Trophoblast cell (in vitro differentiated cells and primary cell): ENCODE measurements at regions not wholly inside any gene's neighbourhood (a gene's known extent, or its start where the extent isn't known, plus 50 kb on each side); places are given as distances from the start of the nearest gene placed in this dataset.

Experiments used
- DNase-seq, 2 donors: peaks; one replicate each; pipeline ENCODE4 v3.0.0-alpha.2; 2016
- H2AFZ ChIP-seq: 2 replicates; pipeline ENCODE4 v1.6.1; 2013; ENCODE audit warnings: low read length, moderate library complexity, mild to moderate bottlenecking; ENCODE audit not compliant: insufficient read depth, poor library complexity
- H2AK5ac ChIP-seq: 2 replicates; pipeline ENCODE4 v1.6.1; 2013; ENCODE audit warnings: mild to moderate bottlenecking, low read length
- H2BK120ac ChIP-seq: 2 replicates; pipeline ENCODE4 v1.6.1; 2013; ENCODE audit warnings: low read length, mild to moderate bottlenecking, moderate library complexity; ENCODE audit not compliant: insufficient read depth, poor library complexity
- H2BK12ac ChIP-seq: 2 replicates; pipeline ENCODE4 v1.6.1; 2013; ENCODE audit warnings: mild to moderate bottlenecking, low read length, moderate library complexity
- H2BK5ac ChIP-seq: 2 replicates; pipeline ENCODE4 v1.6.1; 2013; ENCODE audit warnings: low read length, low read depth, moderate library complexity, mild to moderate bottlenecking; ENCODE audit not compliant: poor library complexity
- H3K14ac ChIP-seq: 2 replicates; pipeline ENCODE4 v1.6.1; 2013; ENCODE audit warnings: mild to moderate bottlenecking, low read length
- H3K18ac ChIP-seq: 2 replicates; pipeline ENCODE4 v1.6.1; 2013; ENCODE audit warnings: mild to moderate bottlenecking, low read length
- H3K23ac ChIP-seq: 2 replicates; pipeline ENCODE4 v1.6.1; 2013; ENCODE audit warnings: low read length
- H3K27ac ChIP-seq: 2 replicates; pipeline ENCODE4 v1.5.1; 2013; ENCODE audit warnings: low read depth, mild to moderate bottlenecking, inconsistent platforms, low read length, moderate library complexity
- H3K27me3 ChIP-seq: 2 replicates; pipeline ENCODE4 v1.6.1; 2013; ENCODE audit warnings: inconsistent platforms, mild to moderate bottlenecking, low read length, moderate library complexity; ENCODE audit not compliant: insufficient read depth
- H3K36me3 ChIP-seq, 2 experiments: 1 replicate in 1 of 2; 2 replicates in 1 of 2; pipeline ENCODE4 v1.6.1; 2013; ENCODE audit warnings: low read length in 2 of 2, mild to moderate bottlenecking in 2 of 2, moderate library complexity in 1 of 2; ENCODE audit not compliant: insufficient read depth in 2 of 2, control insufficient read depth in 1 of 2
- H3K4ac ChIP-seq: 2 replicates; pipeline ENCODE4 v1.6.1; 2013; ENCODE audit warnings: low read depth, mild to moderate bottlenecking, low read length, moderate library complexity
- H3K4me1 ChIP-seq, 2 experiments: 1 replicate in 1 of 2; 2 replicates in 1 of 2; pipeline ENCODE4 v1.6.1; 2013; ENCODE audit warnings: low read length in 2 of 2, mild to moderate bottlenecking in 2 of 2, moderate library complexity in 1 of 2; ENCODE audit not compliant: insufficient read depth in 2 of 2, control insufficient read depth in 1 of 2
- H3K4me2 ChIP-seq: 2 replicates; pipeline ENCODE4 v1.6.1; 2013; ENCODE audit warnings: inconsistent platforms, mild to moderate bottlenecking, low read length, moderate library complexity
- H3K4me3 ChIP-seq: 2 replicates; pipeline ENCODE4 v1.5.1; 2013; ENCODE audit warnings: mild to moderate bottlenecking, low read depth, low read length, inconsistent platforms
- H3K79me1 ChIP-seq: one replicate; pipeline ENCODE4 v1.6.1; 2013; ENCODE audit warnings: low read length
- H3K79me2 ChIP-seq: 2 replicates; pipeline ENCODE4 v1.6.1; 2013; ENCODE audit warnings: low read length, mild to moderate bottlenecking; ENCODE audit not compliant: control insufficient read depth, insufficient read depth, poor library complexity
- H3K9ac ChIP-seq: 2 replicates; pipeline ENCODE4 v1.6.1; 2013; ENCODE audit warnings: mild to moderate bottlenecking, low read length
- H3K9me3 ChIP-seq: 2 replicates; pipeline ENCODE4 v1.6.1; 2013; ENCODE audit warnings: low read depth, mild to moderate bottlenecking, control low read depth, inconsistent platforms, low read length; ENCODE audit not compliant: insufficient read depth
- H4K12ac ChIP-seq: 2 replicates; pipeline ENCODE4 v1.6.1; 2013; ENCODE audit warnings: low read depth, mild to moderate bottlenecking, low read length, moderate library complexity
- H4K8ac ChIP-seq: 2 replicates; pipeline ENCODE4 v1.6.1; 2013; ENCODE audit warnings: low read depth, mild to moderate bottlenecking, low read length, moderate library complexity
- H4K91ac ChIP-seq: one replicate; pipeline ENCODE4 v1.6.1; 2013; ENCODE audit warnings: low read depth, mild to moderate bottlenecking, low read length, moderate library complexity
- WGBS: extraction: QIAGEN DNeasy Blood & Tissue Kit; methylation state at CpG from one replicate; pipeline ENCODE4 v1.1.7; 2013; ENCODE audit warnings: missing lambda C conversion rate; ENCODE audit not compliant: insufficient read length, insufficient coverage; ENCODE audit errors: extremely low coverage; 5-methylcytosine and 5-hydroxymethylcytosine counted together

DNA sequence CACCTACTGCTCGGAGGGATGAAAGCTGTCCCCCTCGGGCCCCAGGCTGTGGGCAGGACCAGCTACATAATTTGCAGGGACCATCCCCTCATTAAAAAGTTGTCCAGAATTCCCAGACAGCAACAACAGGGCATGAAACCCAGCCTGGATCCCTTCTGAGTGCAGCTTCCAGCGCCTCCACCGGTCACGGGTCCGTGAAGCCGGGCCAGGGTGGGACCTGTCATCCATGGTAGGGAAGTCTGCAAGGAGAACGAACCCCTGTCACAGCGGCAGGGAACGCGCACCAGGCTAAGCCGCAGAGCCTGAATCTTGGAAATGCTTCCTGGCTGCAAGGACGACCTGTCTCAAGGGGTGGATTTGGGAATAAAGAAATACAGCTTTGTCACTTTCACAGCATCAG, 214.2 kb downstream of the RBFOX3 start:
- Histone ChIP-seq H3K4me3 (no peak overlapping the region), H2BK120ac (no peak overlapping the region), H3K4me1 (peaks cover 0 to 3% of the 10 kb centered on the region in 2 experiments), H2BK12ac (no peak overlapping the region), H2AFZ (no peak overlapping the region), H3K18ac (no peak overlapping the region), H3K4me2 (no peak overlapping the region), H3K23ac (no peak overlapping the region), H3K79me1 (no peaks in the 10 kb centered on the region), H2AK5ac (no peak overlapping the region), H4K12ac (no peak overlapping the region), H3K27ac (no peak overlapping the region), H3K9ac (no peak overlapping the region), H3K36me3 (no peaks in the 10 kb centered on the region), H3K4ac (no peak overlapping the region), H4K91ac (no peak overlapping the region), H3K27me3 (no peaks in the 10 kb centered on the region), H4K8ac (no peak overlapping the region), H2BK5ac (no peak overlapping the region), H3K14ac (no peak overlapping the region), H3K9me3 (no peaks in the 10 kb centered on the region), H3K79me2 (no peaks in the 10 kb centered on the region)
- no CpG with 5 or more reads among the region's 13 CpGs for WGBS
- no peak for DNase-seq

DNA sequence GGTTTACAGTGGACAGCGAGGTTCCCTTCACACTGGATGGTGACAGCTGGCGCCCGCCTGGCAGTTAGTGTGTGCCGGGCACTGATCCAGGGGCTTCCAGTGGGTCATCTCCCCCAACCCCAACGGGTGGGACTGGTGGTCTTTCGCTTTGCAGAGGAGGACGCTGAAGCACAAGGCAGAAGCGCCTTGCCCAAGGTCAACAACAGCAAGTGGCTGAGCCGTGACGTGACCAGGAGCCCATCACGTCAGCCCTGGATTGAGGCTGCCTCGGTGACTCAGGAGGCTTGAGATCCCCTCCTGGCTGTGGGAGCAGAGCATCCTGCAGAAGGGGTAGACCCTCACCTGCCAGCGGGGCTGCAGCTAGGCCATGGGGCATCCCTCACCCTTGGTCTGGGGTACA, 215.3 kb downstream of the RBFOX3 start:
- H3K4me2 ChIP-seq = no peak overlapping the region
- H3K23ac ChIP-seq = no peak overlapping the region
- H3K79me1 ChIP-seq = no peaks in the 10 kb centered on the region
- no peak overlapping the region for H3K4me3 ChIP-seq
- no peaks in the 10 kb centered on the region for H3K4me1 ChIP-seq
- H4K12ac ChIP-seq = no peak overlapping the region
- no CpG with 5 or more reads among the region's 13 CpGs for WGBS
- no peak overlapping the region for H2BK12ac ChIP-seq
- H4K8ac ChIP-seq = no peak overlapping the region
- H3K14ac ChIP-seq = no peak overlapping the region
- H2BK120ac ChIP-seq = no peak overlapping the region
- H3K27me3 ChIP-seq = no peaks in the 10 kb centered on the region
- no peaks in the 10 kb centered on the region for H3K36me3 ChIP-seq
- H2AFZ ChIP-seq = no peak overlapping the region
- no peak overlapping the region for H2BK5ac ChIP-seq
- H3K9ac ChIP-seq = no peak overlapping the region
- H3K27ac ChIP-seq = no peak overlapping the region
- no peak for DNase-seq
- H3K18ac ChIP-seq = no peak overlapping the region
- H4K91ac ChIP-seq = no peak overlapping the region
- no peak overlapping the region for H3K4ac ChIP-seq
- no peaks in the 10 kb centered on the region for H3K9me3 ChIP-seq
- H3K79me2 ChIP-seq = no peaks in the 10 kb centered on the region
- H2AK5ac ChIP-seq = no peak overlapping the region

DNA sequence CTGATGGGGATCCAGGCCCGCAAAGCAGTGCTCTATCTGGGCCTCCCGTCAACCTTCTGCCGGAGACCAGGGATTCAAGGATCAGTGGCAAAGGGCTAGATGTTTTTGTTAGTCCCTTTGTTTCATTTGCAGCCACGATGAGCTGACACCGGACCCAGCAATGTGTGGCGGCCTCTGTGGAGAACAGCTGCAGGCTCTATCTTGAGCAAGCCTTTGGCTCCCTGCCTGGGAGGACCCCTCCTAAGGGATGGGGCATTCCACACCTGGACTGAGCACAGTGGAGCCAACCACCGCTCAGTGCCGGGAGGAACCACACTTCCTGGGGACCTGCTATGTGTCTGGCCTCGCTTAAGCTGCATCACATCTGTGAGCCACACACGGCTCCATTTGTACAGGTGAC, 215.8 kb downstream of the RBFOX3 start:
- H2AK5ac ChIP-seq = no peak overlapping the region
- no peak overlapping the region for H3K4ac ChIP-seq
- no peak overlapping the region for H3K27ac ChIP-seq
- no peak overlapping the region for H2AFZ ChIP-seq
- WGBS = no CpG with 5 or more reads among the region's 10 CpGs
- H3K18ac ChIP-seq = no peak overlapping the region
- H3K23ac ChIP-seq = no peak overlapping the region
- no peak for DNase-seq
- H3K79me2 ChIP-seq = no peaks in the 10 kb centered on the region
- no peak overlapping the region for H3K4me3 ChIP-seq
- H4K91ac ChIP-seq = no peak overlapping the region
- no peak overlapping the region for H3K9ac ChIP-seq
- no peak overlapping the region for H4K12ac ChIP-seq
- H3K4me2 ChIP-seq = no peak overlapping the region
- no peaks in the 10 kb centered on the region for H3K36me3 ChIP-seq
- H2BK120ac ChIP-seq = no peak overlapping the region
- H3K9me3 ChIP-seq = no peaks in the 10 kb centered on the region
- H3K27me3 ChIP-seq = no peaks in the 10 kb centered on the region
- no peak overlapping the region for H4K8ac ChIP-seq
- H3K14ac ChIP-seq = no peak overlapping the region
- no peaks in the 10 kb centered on the region for H3K79me1 ChIP-seq
- H2BK12ac ChIP-seq = no peak overlapping the region
- no peak overlapping the region for H2BK5ac ChIP-seq
- H3K4me1 ChIP-seq = no peaks in the 10 kb centered on the region

DNA sequence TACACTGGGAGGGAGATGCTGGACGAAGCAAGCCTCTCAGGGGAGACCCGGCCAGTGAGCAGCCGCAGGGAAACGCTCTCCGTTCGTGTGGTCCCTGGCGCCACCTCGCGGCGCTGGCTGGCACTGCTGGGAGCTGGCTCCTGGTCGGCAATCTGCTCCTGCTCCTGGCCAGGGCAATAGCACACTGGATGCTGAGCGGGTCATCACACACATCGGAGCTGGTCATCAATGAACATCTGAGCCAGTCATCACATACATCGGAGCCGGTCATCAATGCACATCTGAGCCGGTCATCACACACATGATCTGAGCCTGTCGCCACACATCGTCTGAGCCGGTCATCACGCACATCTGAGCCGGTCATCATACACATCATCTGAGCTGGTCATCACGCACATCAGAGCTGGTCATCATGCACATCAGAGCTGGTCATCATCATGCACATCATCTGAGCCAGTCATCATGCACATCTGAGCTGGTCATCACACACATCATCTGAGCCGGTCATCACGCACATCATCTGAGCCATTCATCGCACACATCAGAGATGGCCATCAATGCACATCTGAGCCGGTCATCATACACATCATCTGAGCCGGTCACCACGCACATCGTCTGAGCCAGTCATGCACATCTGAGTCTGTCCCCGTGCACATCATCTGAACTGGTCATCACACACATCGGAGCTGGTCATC, 217.3 kb downstream of the RBFOX3 start:
- H3K4me1 ChIP-seq = no peaks in the 10 kb centered on the region
- no peaks in the 10 kb centered on the region for H3K27me3 ChIP-seq
- no peak overlapping the region for H2BK12ac ChIP-seq
- H3K14ac ChIP-seq = no peak overlapping the region
- no peak overlapping the region for H2AFZ ChIP-seq
- H3K9ac ChIP-seq = no peak overlapping the region
- no peaks in the 10 kb centered on the region for H3K79me2 ChIP-seq
- WGBS = no CpG with 5 or more reads among the region's 31 CpGs
- H3K4me3 ChIP-seq = no peak overlapping the region
- no peak overlapping the region for H3K4ac ChIP-seq
- H2AK5ac ChIP-seq = no peak overlapping the region
- H3K27ac ChIP-seq = no peak overlapping the region
- no peak overlapping the region for H4K8ac ChIP-seq
- H2BK5ac ChIP-seq = no peak overlapping the region
- no peak overlapping the region for H3K4me2 ChIP-seq
- H3K18ac ChIP-seq = no peak overlapping the region
- H3K79me1 ChIP-seq = no peaks in the 10 kb centered on the region
- peak; percentile 76 to 90 for DNase-seq
- no peaks in the 10 kb centered on the region for H3K36me3 ChIP-seq
- H2BK120ac ChIP-seq = no peak overlapping the region
- no peaks in the 10 kb centered on the region for H3K9me3 ChIP-seq
- no peak overlapping the region for H4K91ac ChIP-seq
- no peak overlapping the region for H4K12ac ChIP-seq
- no peak overlapping the region for H3K23ac ChIP-seq
